ENCODE measurements at regions not wholly inside any gene's neighbourhood (a gene's known extent, or its start where the extent isn't known, plus 50 kb on each side); places are given as distances from the start of the nearest gene placed in this dataset.
"Not testable (repeated sequence)": the region's sequence is repeated elsewhere in the genome, so short reads cannot be mapped to it uniquely, and the experiment has no call there.

GRCh38 chr1:73499671-73500070 lies 698.3 kb downstream of the LRRIQ3 start:
- DNase-seq (ENCODE audit: low read depth in 2 of 2): no peak

GRCh38 chr1:73491621-73492020 lies 706.4 kb downstream of the LRRIQ3 start:
- no peak for DNase-seq (ENCODE audit: low read depth in 2 of 2)

DNA sequence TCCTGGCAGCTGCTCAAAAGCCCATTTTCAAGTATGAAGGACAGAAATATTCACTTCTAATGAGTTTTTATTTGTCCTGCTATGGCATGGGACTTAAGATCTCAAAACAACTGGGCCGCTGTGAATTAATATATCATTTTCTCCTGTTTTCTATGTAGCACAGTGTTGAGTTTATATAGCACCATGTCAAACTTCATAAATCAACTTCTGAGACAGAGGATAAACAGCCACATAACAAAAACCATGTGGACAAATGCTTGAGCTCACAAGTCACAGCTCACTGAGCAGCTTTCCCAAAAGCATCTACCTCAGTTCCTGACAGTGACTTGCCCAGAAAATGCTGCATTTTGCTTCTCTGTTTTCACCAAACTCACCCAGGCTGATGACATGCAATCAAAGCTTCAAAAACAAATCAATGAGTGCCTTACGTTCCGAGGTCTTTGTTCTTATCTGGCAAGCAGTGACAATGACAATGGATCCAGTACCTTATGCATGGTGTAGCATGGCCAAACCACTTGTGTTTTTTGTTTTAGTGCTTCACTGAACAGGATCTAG lies 722.6 kb downstream of the LRRIQ3 start:
- no peak for DNase-seq (ENCODE audit: low read depth in 2 of 2)

DNA sequence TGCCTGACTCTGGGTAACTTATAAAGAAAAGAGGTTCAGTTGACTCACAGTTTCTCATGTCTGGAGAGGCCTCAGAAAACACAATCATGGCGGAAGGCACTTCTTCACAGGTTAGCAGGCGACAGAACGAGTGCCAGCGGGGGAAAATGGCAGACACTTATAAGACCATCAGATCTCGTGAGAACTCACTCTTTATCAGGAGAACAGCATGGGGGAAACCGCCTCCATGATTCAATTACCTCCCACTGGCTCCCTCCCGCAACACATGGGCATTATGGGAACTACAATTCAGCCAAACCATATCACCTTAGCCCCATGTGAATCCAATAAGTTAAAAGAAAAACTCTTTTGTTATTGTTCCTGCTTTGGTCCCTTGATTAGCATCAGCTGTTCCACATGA lies 725.2 kb downstream of the LRRIQ3 start:
- DNase-seq (ENCODE audit: low read depth in 2 of 2): no peak

DNA sequence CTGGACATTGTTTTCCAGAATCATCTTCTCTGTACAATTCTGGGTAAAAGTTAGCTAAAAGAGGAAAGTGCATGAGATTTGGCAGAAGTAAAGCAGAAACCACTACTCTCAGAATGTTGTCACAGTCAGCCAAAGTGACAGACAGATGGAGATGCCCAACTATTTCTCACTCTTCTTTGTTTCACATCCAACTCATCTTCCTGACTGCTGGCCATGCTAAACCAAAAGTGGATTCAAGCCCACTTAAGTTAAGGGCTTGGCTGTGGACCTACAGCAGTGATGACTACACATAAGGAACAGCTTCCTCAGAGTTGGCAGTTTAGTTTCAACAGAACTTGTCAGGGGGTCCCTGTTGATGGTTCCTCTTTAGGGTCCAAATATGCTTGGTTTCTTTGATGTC lies 730.2 kb downstream of the LRRIQ3 start:
- DNase-seq (ENCODE audit: low read depth in 2 of 2): no peak

GRCh38 chr1:73463873-73464272 lies 734.1 kb downstream of the LRRIQ3 start:
- DNase-seq (ENCODE audit: low read depth in 2 of 2): no peak

DNA sequence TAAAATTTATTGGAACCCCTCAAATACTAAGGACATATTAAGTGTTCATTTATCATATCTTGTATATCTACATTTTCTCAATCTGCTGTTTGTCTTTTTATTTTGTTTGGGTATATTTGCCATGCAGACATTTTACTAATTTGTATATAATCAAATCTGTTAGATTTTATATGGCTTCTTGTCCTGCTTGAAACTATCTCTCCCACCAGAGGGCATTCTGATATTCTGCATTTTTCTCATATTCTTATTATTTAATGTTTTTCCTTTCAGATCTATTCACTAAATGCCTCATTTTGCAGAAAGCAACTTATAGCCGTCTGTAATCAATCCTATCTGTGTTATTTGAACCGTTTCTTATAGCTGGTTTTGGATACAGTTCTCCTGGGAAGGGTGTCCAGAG lies 745.5 kb downstream of the LRRIQ3 start:
- no peak for DNase-seq (ENCODE audit: low read depth in 2 of 2)

DNA sequence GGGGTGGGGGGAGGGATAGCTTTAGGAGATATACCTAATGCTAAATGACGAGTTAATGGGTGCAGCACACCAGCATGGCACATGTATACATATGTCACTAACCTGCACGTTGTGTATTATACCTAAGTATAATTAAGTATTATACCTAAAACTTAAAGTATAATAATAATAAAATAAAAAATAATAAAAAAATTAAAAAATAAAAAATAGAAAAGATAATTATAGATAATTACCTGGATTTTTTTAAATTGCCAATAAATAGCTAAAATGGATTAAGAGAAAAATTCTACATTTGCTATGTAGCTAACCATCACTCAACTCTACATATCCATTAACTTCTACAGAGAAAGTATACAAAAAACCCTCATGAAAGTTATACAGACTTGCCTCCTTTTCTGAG lies 747.3 kb downstream of the LRRIQ3 start:
- DNase-seq (ENCODE audit: low read depth in 2 of 2): not testable (repeated sequence)

- DNase-seq (ENCODE audit: low read depth in 2 of 2): no peak
Measured at GRCh38 chr1:73411479-73411878, 786.5 kb downstream of the LRRIQ3 start.

GRCh38 chr1:73401666-73402065 lies 796.3 kb downstream of the LRRIQ3 start:
- no peak for DNase-seq (ENCODE audit: low read depth in 2 of 2)

GRCh38 chr1:73382966-73383365 lies 815.0 kb downstream of the LRRIQ3 start:
- no peak for DNase-seq (ENCODE audit: low read depth in 2 of 2)

GRCh38 chr1:73366734-73367413 lies 831.1 kb downstream of the LRRIQ3 start:
- DNase-seq (ENCODE audit: low read depth in 2 of 2): no peak

GRCh38 chr1:73359001-73359400 lies 839.0 kb downstream of the LRRIQ3 start:
- DNase-seq (ENCODE audit: low read depth in 2 of 2): no peak

DNA sequence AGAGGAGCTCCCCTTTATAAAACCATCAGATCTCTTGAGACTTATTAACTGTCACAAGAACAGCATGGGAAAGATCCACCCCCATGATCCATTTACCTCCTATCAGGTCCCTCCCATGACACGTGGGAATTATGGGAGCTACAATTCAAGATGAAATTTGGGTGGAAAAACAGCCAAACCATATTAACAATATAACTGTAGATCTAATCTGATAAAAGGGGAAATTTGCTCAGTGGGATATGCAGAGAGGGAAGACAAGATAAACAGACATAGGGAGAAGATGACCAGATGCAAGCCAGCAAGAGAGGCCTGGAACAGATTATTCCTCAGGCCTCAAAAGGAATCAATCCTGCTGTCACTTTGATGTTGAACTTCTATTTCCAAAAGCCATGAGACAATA lies 841.5 kb downstream of the LRRIQ3 start:
- no peak for DNase-seq (ENCODE audit: low read depth in 2 of 2)

DNA sequence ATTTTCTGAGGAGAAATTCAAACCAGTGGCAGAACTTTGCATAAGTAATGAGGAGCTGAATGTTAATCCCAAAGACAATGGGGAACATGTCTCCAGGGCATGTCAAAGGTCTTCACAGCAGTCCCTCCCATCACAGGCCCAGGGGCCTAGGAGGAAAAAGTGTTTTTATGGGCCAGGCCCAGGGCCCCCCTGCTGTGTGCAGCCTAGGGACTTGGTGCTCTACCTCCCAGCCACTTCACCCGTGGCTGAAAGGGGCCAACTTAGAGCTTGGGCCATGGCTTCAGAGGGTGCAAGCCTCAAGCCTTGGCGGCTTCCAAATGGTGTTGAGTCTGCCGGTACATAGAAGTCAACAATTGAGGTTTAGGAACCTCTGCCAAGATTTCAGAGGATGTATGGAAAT lies 854.0 kb downstream of the LRRIQ3 start:
- no peak for DNase-seq (ENCODE audit: low read depth in 2 of 2)

- no peak for DNase-seq (ENCODE audit: low read depth in 2 of 2)
Measured at GRCh38 chr1:73333847-73334503, 864.0 kb downstream of the LRRIQ3 start.

DNA sequence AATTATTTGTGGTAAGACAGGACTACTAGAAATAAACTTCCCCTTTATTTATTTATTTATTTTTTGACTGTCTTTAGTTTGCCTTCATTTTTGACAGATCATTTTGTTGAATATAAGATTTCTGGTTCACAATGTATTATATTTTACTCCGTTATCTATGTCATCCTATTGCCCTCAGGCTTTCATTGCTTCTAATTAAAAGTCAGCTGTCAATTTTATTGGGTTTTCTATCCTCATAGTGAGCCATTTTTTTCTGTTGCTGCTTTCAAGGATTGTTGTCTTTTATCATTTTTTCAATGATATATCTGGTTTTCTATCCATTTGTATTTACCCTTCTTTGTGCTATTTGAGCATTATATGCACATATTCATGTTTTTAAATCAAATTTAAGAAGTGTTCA lies 866.2 kb downstream of the LRRIQ3 start:
- no peak for DNase-seq (ENCODE audit: low read depth in 2 of 2)

DNA sequence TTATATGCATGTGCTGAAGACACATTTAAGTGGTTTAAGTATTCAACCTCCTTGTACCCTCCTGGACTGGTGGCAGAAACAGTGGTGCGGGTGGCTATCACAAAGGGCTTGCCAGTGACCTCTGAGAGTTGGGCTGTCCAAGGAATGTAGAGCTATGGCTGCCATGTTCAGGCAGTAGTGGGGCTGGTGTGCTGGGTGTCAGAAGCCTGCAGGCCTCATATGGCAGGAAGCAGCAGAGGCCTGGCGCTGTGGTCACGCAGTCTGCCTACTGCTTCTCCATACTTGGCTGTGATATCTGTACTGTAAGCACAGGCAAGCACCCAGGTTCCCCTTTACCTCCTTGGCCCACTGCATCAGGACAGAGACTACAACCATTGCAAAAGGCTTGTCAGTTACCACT lies 870.0 kb downstream of the LRRIQ3 start:
- no peak for DNase-seq (ENCODE audit: low read depth in 2 of 2)

- no peak for DNase-seq (ENCODE audit: low read depth in 2 of 2)
Measured at GRCh38 chr1:73327180-73327793, 870.7 kb downstream of the LRRIQ3 start.

DNA sequence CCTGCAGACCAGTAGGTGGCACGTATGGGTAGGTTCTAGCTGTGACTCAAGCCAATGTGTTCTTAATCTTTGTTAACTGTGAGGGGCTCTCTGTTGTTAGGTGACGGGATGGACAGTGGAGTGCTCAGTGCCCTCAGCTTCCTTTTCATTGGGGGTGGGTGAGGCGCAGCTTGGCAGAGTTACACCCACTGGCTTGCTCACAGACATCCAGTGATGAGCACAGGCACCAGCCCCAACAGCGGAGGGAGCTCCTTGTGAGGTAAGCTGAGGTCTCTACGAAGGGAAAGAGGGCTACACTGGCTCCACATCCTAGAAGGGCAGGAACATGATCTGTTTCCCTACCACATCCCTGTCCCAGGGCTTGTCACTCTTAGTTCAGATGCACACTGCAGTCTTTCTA lies 871.3 kb downstream of the LRRIQ3 start:
- no peak for DNase-seq (ENCODE audit: low read depth in 2 of 2)

DNA sequence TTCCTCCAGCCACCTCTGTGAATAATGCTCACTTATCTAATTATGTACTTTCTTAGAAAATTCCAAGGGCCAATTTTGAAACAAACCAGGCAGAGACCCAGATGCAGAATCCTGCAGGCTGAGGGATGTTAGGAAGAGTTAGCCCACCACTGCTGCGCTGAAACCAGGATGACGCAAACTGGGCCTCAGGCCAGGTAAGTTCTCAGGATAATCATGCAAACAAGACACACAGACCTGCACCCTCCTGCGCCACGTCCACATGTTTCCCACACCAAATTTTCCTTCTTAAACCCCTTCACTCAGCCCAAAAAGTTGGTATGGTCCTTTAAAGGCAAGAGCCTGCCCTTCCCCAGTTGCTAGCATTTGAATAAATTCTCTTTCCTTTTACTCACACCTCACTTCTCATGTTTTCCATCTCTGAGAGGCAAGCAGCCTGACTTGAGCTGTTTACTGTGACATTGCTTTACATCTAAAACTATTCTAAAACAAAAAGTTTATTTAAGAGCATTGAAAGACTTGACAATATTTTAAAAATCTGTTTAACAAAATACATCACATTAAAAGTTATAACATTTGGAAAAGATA lies 887.1 kb downstream of the LRRIQ3 start:
- DNase-seq (ENCODE audit: low read depth in 2 of 2): no peak

GRCh38 chr1:73306899-73307555 lies 890.9 kb downstream of the LRRIQ3 start:
- DNase-seq (ENCODE audit: low read depth in 2 of 2): no peak
